ENCODE measurements at regions not wholly inside any gene's neighbourhood (a gene's known extent, or its start where the extent isn't known, plus 50 kb on each side); places are given as distances from the start of the nearest gene placed in this dataset.

- peak; percentile 75 for DNase-seq
Measured at GRCh38 chr2:234691968-234692955, 195.4 kb upstream of the ARL4C start.

- DNase-seq = peak; percentile 99
Measured at GRCh38 chr2:234691214-234691575, 194.3 kb upstream of the ARL4C start.

- peak; percentile 99 for DNase-seq
Measured at GRCh38 chr2:234690569-234691213, 193.8 kb upstream of the ARL4C start.

GRCh38 chr2:234689911-234690379 is 193.1 kb upstream of the ARL4C start:
- peak; percentile 32 for DNase-seq

- no peak for DNase-seq
Measured at GRCh38 chr2:234687718-234688475, 191.0 kb upstream of the ARL4C start.

- peak; percentile 36 for DNase-seq
Measured at GRCh38 chr2:234686088-234686890, 189.4 kb upstream of the ARL4C start.

- DNase-seq = no peak
Measured at GRCh38 chr2:234684466-234684865, 187.6 kb upstream of the ARL4C start.

GRCh38 chr2:234683950-234684349 is 187.1 kb upstream of the ARL4C start:
- no peak for DNase-seq

GRCh38 chr2:234682492-234683228 is 185.8 kb upstream of the ARL4C start:
- DNase-seq = peak; percentile 85

GRCh38 chr2:234680688-234681619 is 184.1 kb upstream of the ARL4C start:
- peak; percentile 66 for DNase-seq

- no peak for DNase-seq
Measured at GRCh38 chr2:234679741-234680687, 183.1 kb upstream of the ARL4C start.

GRCh38 chr2:234679301-234679740 is 182.4 kb upstream of the ARL4C start:
- DNase-seq = no peak

- DNase-seq = no peak
Measured at GRCh38 chr2:234678711-234679110, 181.8 kb upstream of the ARL4C start.

GRCh38 chr2:234677758-234678538 is 181.1 kb upstream of the ARL4C start:
- DNase-seq = peak; percentile 46

- peak; percentile 74 for DNase-seq
Measured at GRCh38 chr2:234676783-234677450, 180.0 kb upstream of the ARL4C start.

GRCh38 chr2:234676109-234676782 is 179.4 kb upstream of the ARL4C start:
- DNase-seq = peak; percentile 89

- no peak for DNase-seq
Measured at GRCh38 chr2:234674781-234675201, 177.9 kb upstream of the ARL4C start.
